Colonic mucosa (tissue), 4 donors: ENCODE measurements at regions not wholly inside any gene's neighbourhood (a gene's known extent, or its start where the extent isn't known, plus 50 kb on each side); places are given as distances from the start of the nearest gene placed in this dataset.

Experiments
- DNase-seq: peaks from one replicate; pipeline ENCODE4 v3.0.0-alpha.2; 2020
- H3K27ac ChIP-seq: fragments of 200-600 bp; one replicate; pipeline ENCODE4 v1.8.0; 2021
- H3K27me3 ChIP-seq: fragments of 200-600 bp; one replicate; pipeline ENCODE4 v1.8.0; 2021
- H3K36me3 ChIP-seq: fragments of 200-600 bp; one replicate; pipeline ENCODE4 v1.8.0; 2021
- H3K4me1 ChIP-seq: fragments of 200-600 bp; one replicate; pipeline ENCODE4 v1.8.0; 2021; ENCODE audit warnings: mild to moderate bottlenecking
- H3K4me3 ChIP-seq: fragments of 200-600 bp; one replicate; pipeline ENCODE4 v1.8.0; 2021
- H3K9ac ChIP-seq, 2 donors: one replicate each; pipeline ENCODE4 v1.7.0; 2013; ENCODE audit warnings: control low read depth in 2 of 2, low read depth in 2 of 2, low read length in 2 of 2
- H3K9me3 ChIP-seq: fragments of 200-600 bp; one replicate; pipeline ENCODE4 v1.8.0; 2021
- intact Hi-C: fragments of 100-400 bp; cut with DNase I; formaldehyde crosslinking; loops from one replicate; pipeline ENCODE4 v1.14.1; 2022
- TF ChIP-seq, protein P1 (sequence below): fragments of 200-600 bp; IDR thresholded peaks from one replicate; pipeline ENCODE4 v1.8.0; 2022; ENCODE audit warnings: antibody characterized with exemption, mild to moderate bottlenecking
- donor health status: healthy.
- donor health status: DM: no; HTN: no; CAD: no.
- donor health status: DM: no; HTN: no; CAD: no.

DNA sequence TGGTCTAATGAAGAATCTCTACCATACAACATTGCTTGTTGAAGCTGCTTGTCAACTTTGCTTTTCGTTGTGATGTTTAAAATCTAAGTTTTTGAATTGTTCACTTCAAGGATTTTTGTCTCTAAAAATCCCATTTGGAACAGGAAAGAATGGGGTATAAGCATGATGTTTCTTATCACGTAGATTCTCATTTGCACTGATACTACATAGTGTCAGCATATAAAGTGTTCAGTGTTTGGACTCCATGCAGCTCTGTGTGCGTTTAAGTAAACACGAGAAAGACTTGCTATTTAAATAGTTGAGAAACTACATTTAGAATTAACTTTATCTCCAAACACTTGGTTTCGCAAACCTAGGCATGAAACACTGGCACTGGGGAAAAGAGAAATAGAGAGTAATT is 452.5 kb downstream of the NKX6-1 start:
- no peak for DNase-seq
- H3K36me3 ChIP-seq: no peaks in the 10 kb centered on the region
- intact Hi-C loops: no loop called here
- TF ChIP-seq, protein P1, sequence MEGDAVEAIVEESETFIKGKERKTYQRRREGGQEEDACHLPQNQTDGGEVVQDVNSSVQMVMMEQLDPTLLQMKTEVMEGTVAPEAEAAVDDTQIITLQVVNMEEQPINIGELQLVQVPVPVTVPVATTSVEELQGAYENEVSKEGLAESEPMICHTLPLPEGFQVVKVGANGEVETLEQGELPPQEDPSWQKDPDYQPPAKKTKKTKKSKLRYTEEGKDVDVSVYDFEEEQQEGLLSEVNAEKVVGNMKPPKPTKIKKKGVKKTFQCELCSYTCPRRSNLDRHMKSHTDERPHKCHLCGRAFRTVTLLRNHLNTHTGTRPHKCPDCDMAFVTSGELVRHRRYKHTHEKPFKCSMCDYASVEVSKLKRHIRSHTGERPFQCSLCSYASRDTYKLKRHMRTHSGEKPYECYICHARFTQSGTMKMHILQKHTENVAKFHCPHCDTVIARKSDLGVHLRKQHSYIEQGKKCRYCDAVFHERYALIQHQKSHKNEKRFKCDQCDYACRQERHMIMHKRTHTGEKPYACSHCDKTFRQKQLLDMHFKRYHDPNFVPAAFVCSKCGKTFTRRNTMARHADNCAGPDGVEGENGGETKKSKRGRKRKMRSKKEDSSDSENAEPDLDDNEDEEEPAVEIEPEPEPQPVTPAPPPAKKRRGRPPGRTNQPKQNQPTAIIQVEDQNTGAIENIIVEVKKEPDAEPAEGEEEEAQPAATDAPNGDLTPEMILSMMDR: no peak
- no peaks in the 10 kb centered on the region for H3K9me3 ChIP-seq
- H3K9ac ChIP-seq: no peak overlapping the region
- no peaks in the 10 kb centered on the region for H3K27me3 ChIP-seq
- H3K4me3 ChIP-seq: no peak overlapping the region
- H3K4me1 ChIP-seq: no peaks in the 10 kb centered on the region
- no peak overlapping the region for H3K27ac ChIP-seq

- Histone ChIP-seq H3K4me1 (no peaks in the 10 kb centered on the region), H3K27me3 (no peaks in the 10 kb centered on the region), H3K9me3 (no peaks in the 10 kb centered on the region), H3K4me3 (no peak overlapping the region), H3K36me3 (no peaks in the 10 kb centered on the region), H3K9ac (no peak overlapping the region), H3K27ac (no peak overlapping the region)
- TF ChIP-seq, protein P1: no peak
- intact Hi-C loops: no loop called here
- no peak for DNase-seq
These were observed 457.7 kb downstream of the NKX6-1 start for GRCh38 chr4:84041426-84041825.

DNA sequence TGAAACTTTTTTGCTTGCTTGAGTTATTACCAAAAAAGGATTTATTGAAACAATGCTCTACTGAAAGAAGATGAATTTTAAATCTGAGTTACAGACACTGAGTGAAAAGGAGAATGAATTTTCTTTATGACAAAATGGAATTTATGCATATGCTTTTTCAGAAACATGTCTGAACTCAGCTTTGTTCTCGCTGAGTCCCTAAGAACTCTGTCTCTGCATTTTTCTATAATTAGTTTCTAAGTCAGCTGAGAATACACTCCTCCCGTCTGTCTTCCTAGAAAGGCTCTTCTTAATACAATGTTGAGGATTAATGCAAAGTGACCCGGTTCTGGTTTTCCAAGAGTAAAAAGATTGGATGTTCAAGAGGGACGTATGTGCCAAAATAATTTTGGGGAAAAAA is 463.5 kb downstream of the NKX6-1 start:
- Histone ChIP-seq H3K4me3 (no peak overlapping the region), H3K9ac (no peak overlapping the region), H3K9me3 (no peaks in the 10 kb centered on the region), H3K4me1 (no peaks in the 10 kb centered on the region), H3K36me3 (no peaks in the 10 kb centered on the region), H3K27ac (no peak overlapping the region), H3K27me3 (no peaks in the 10 kb centered on the region)
- DNase-seq: no peak
- TF ChIP-seq, protein P1: no peak
- intact Hi-C loops: no loop called here

DNA sequence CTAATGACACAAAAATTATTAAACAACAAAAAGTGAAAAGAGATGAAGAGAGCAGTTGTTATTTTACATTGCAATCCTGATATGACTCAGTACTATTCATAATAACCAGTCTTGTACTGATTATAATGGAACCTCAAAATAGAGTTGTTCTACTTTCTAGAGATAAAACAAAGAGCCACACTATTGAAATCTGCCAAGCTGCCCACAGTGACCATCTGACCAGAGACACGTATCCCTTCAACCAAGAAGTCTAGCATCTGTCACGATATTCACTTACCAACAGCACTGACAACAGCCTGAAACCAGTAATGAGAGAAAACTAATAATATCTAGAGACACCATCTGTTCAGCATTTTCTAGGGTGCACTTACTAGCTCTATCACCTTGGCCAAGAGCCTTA is 466.7 kb downstream of the NKX6-1 start:
- H3K4me1 ChIP-seq: no peaks in the 10 kb centered on the region
- DNase-seq: no peak
- intact Hi-C loops: no loop called here
- TF ChIP-seq, protein P1: no peak
- H3K36me3 ChIP-seq: no peaks in the 10 kb centered on the region
- H3K9me3 ChIP-seq: no peaks in the 10 kb centered on the region
- H3K9ac ChIP-seq: no peak overlapping the region
- H3K27ac ChIP-seq: no peak overlapping the region
- H3K27me3 ChIP-seq: no peaks in the 10 kb centered on the region
- no peak overlapping the region for H3K4me3 ChIP-seq

DNA sequence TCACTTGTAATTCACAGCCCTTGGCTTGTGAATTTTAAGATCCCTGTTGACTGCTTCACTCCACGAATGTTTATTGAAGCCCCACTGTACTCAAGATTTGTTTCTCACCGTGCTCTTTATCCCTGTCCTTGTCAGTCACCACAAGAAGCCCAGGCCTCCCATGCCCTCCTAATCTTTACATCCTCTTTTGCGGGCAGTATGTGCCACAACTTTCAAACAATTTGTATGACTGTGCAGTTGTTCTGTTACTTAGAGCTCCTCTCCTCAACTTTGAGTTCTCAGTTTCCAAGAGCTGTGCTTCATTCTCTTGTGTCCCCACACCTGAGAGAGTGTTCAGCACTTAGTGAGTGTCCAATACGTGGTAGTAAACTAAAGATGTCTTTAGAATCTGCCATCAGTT is 467.7 kb downstream of the NKX6-1 start:
- Histone ChIP-seq H3K27me3 (no peaks in the 10 kb centered on the region), H3K4me1 (no peaks in the 10 kb centered on the region), H3K27ac (no peak overlapping the region), H3K36me3 (no peaks in the 10 kb centered on the region), H3K9ac (no peak overlapping the region), H3K4me3 (no peak overlapping the region), H3K9me3 (no peaks in the 10 kb centered on the region)
- TF ChIP-seq, protein P1: no peak
- intact Hi-C loops: no loop called here
- DNase-seq: no peak

DNA sequence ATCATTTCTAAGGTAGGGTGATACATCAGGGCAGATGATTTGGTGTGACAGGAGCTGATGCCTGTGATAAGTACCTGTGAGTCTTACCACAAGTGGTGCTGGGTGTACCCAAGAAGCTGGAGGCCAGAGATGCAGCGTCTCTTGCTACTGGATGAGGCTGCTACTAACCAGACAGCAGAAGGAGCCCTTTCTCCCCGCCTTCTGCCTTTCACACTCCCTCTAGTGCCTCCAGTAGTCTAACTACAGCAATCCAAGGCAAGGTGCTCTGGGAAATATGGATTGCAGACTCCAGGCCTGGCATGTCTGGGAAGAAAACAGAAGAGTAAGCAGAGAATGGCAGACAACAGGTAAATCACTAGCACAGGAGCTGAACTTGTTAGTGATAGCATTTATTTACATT is 470.8 kb downstream of the NKX6-1 start:
- intact Hi-C loops: no loop called here
- TF ChIP-seq, protein P1: no peak
- H3K27ac ChIP-seq: no peak overlapping the region
- no peaks in the 10 kb centered on the region for H3K36me3 ChIP-seq
- no peaks in the 10 kb centered on the region for H3K9me3 ChIP-seq
- no peak overlapping the region for H3K9ac ChIP-seq
- H3K4me3 ChIP-seq: no peak overlapping the region
- no peaks in the 10 kb centered on the region for H3K27me3 ChIP-seq
- no peaks in the 10 kb centered on the region for H3K4me1 ChIP-seq
- no peak for DNase-seq
